PC-3 (cell line): ENCODE measurements at regions not wholly inside any gene's neighbourhood (a gene's known extent, or its start where the extent isn't known, plus 50 kb on each side); places are given as distances from the start of the nearest gene placed in this dataset.

ENCODE experiments used
- ATAC-seq: fragments of 200-7000 bp; cut with Tn5 transposase; 2 replicates; pipeline ENCODE4 v1.9.1; 2020; ENCODE audit warnings: mild to moderate bottlenecking, moderate library complexity
- BruUV-seq: library from RNA; stranded (reverse); fragments of 400-500 nt; replicated peaks from 2 replicates; lab custom pipeline; 2021; lab: Mats Ljungman, UMichigan
- CTCF ChIA-PET: fragments of 300-600 bp; sonication (Branson Sonifier 250); formaldehyde crosslinking; loops from one replicate; lab custom pipeline; 2022; ENCODE audit warnings: antibody characterized with exemption; lab: Charles Lee
- POLR2A ChIA-PET: fragments of 300-600 bp; sonication (Branson Sonifier 250); formaldehyde crosslinking; loops from one replicate; lab custom pipeline; 2022; ENCODE audit warnings: antibody characterized with exemption; ENCODE audit not compliant: unreplicated experiment; lab: Charles Lee
- DNase-seq: peaks from one replicate; pipeline ENCODE4 v3.0.0-alpha.2; 2015
- H2AFZ ChIP-seq: fragments of 300-600 bp; sonication (generic); 2 replicates; pipeline ENCODE4 v1.6.0; 2016; ENCODE audit warnings: antibody characterized with exemption, low read length
- H3F3A ChIP-seq: fragments of 300-600 bp; sonication (generic); one replicate; pipeline ENCODE4 v1.6.0; 2017; ENCODE audit warnings: antibody characterized with exemption, low read length, control low read depth, mild to moderate bottlenecking; ENCODE audit not compliant: unreplicated experiment
- H3K27ac ChIP-seq: fragments of 300-600 bp; sonication (generic); 2 replicates; pipeline ENCODE4 v1.5.1; 2016; ENCODE audit warnings: mild to moderate bottlenecking, low read length
- H3K27me3 ChIP-seq: fragments of 300-600 bp; sonication (generic); 2 replicates; pipeline ENCODE4 v1.6.1; 2016; ENCODE audit warnings: low read length, mixed read lengths
- H3K36me3 ChIP-seq: fragments of 300-600 bp; sonication (generic); 2 replicates; pipeline ENCODE4 v1.6.1; 2016; ENCODE audit warnings: low read depth, mixed run types, low read length, mixed read lengths
- H3K4me1 ChIP-seq: fragments of 300-600 bp; sonication (generic); 2 replicates; pipeline ENCODE4 v1.5.1; 2016; ENCODE audit warnings: low read length; ENCODE audit not compliant: insufficient read depth
- H3K4me2 ChIP-seq: fragments of 300-600 bp; sonication (generic); 2 replicates; pipeline ENCODE4 v1.6.0; 2016; ENCODE audit warnings: low read length
- H3K4me3 ChIP-seq: fragments of 300-600 bp; sonication (generic); 2 replicates; pipeline ENCODE4 v1.5.1; 2016; ENCODE audit warnings: mild to moderate bottlenecking, low read length, mixed read lengths
- H3K79me2 ChIP-seq: fragments of 300-600 bp; sonication (generic); 2 replicates; pipeline ENCODE4 v1.6.1; 2017; ENCODE audit warnings: low read length, mixed read lengths
- H3K9ac ChIP-seq: fragments of 300-600 bp; sonication (generic); 2 replicates; pipeline ENCODE4 v1.6.0; 2016; ENCODE audit warnings: mild to moderate bottlenecking, low read length
- H3K9me2 ChIP-seq: fragments of 300-600 bp; sonication (generic); replicated peaks from 2 replicates; pipeline ENCODE4 v1.6.1; 2016; ENCODE audit warnings: mixed run types, low read length, mixed read lengths
- H3K9me3 ChIP-seq: fragments of 300-600 bp; sonication (generic); 2 replicates; pipeline ENCODE4 v1.6.1; 2016; ENCODE audit warnings: low read length, mixed read lengths
- H4K20me1 ChIP-seq: fragments of 300-600 bp; sonication (generic); 2 replicates; pipeline ENCODE4 v1.6.1; 2016; ENCODE audit warnings: low read length, mixed read lengths
- CTCF ChIP-seq: fragments of 300-600 bp; sonication (generic); conservative IDR thresholded peaks from 2 replicates; pipeline ENCODE4 v1.5.1; 2017; ENCODE audit warnings: antibody characterized with exemption, low read depth, mild to moderate bottlenecking, low read length
- EZH2 ChIP-seq: fragments of 300-600 bp; sonication (generic); IDR thresholded peaks from one replicate; pipeline ENCODE4 v1.6.1; 2017; ENCODE audit warnings: antibody characterized with exemption, mild to moderate bottlenecking, low read length; ENCODE audit not compliant: unreplicated experiment
- EZH2phosphoT487 ChIP-seq: fragments of 300-600 bp; sonication (generic); IDR thresholded peaks from 2 replicates; pipeline ENCODE4 v1.6.1; 2018; ENCODE audit warnings: mild to moderate bottlenecking, antibody characterized with exemption, low read length, borderline replicate concordance
- intact Hi-C: fragments of 100-400 bp; cut with micrococcal nuclease; formaldehyde crosslinking; loops from 2 replicates; pipeline ENCODE4 v1.9.0; 2023

GRCh38 chr6:155975506-155975905 is 519.9 kb upstream of the NOX3 start:
- Histone ChIP-seq H3K9me3 (no peaks in the 10 kb centered on the region), H3K4me3 (no peak overlapping the region), H3K27me3 (no peaks in the 10 kb centered on the region), H3K36me3 (no peaks in the 10 kb centered on the region), H3K4me1 (no peaks in the 10 kb centered on the region), H3K9me2 (no peaks in the 10 kb centered on the region), H3K9ac (no peak overlapping the region), H4K20me1 (no peaks in the 10 kb centered on the region), H3K27ac (no peak overlapping the region), H3K4me2 (no peak overlapping the region), H2AFZ (no peak overlapping the region), H3K79me2 (no peaks in the 10 kb centered on the region), H3F3A (no peaks in the 10 kb centered on the region)
- ChIA-PET CTCF (no interaction called here), POLR2A (no interaction called here)
- intact Hi-C loops = no loop called here
- no peak for TF ChIP-seq EZH2
- no peak for TF ChIP-seq CTCF
- no peak for TF ChIP-seq EZH2phosphoT487
- BruUV-seq = no TSS peak
- DNase-seq (no peak), ATAC-seq (no peak)

- CTCF ChIA-PET = no interaction called here
- ATAC-seq (no peak), DNase-seq (no peak)
- Histone ChIP-seq H2AFZ (no peak overlapping the region), H3K36me3 (no peaks in the 10 kb centered on the region), H3K27ac (no peak overlapping the region), H3K4me1 (no peaks in the 10 kb centered on the region), H3F3A (no peaks in the 10 kb centered on the region), H3K79me2 (no peaks in the 10 kb centered on the region), H3K9me3 (no peaks in the 10 kb centered on the region), H4K20me1 (no peaks in the 10 kb centered on the region), H3K4me2 (no peak overlapping the region), H3K4me3 (no peak overlapping the region), H3K9ac (no peak overlapping the region), H3K9me2 (no peaks in the 10 kb centered on the region), H3K27me3 (no peaks in the 10 kb centered on the region)
- intact Hi-C loops = no loop called here
- no peak for TF ChIP-seq EZH2
- TF ChIP-seq EZH2phosphoT487 = no peak
- TF ChIP-seq CTCF = no peak
- POLR2A ChIA-PET = no interaction called here
- no TSS peak for BruUV-seq
Observed at GRCh38 chr6:155974811-155975323, 519.2 kb upstream of the NOX3 start.

- H3K9me3 ChIP-seq = no peaks in the 10 kb centered on the region
- no peaks in the 10 kb centered on the region for H3K36me3 ChIP-seq
- H3K79me2 ChIP-seq = no peaks in the 10 kb centered on the region
- H3K4me3 ChIP-seq = no peak overlapping the region
- H3K27ac ChIP-seq = no peak overlapping the region
- no peak overlapping the region for H3K4me2 ChIP-seq
- H3K9me2 ChIP-seq = no peaks in the 10 kb centered on the region
- no TSS peak for BruUV-seq
- no peaks in the 10 kb centered on the region for H3K27me3 ChIP-seq
- ChIA-PET POLR2A (no interaction called here), CTCF (no interaction called here)
- ATAC-seq = no peak
- DNase-seq = no peak
- no peak overlapping the region for H3K9ac ChIP-seq
- intact Hi-C loops = no loop called here
- H3F3A ChIP-seq = no peaks in the 10 kb centered on the region
- TF ChIP-seq EZH2 (no peak), CTCF (no peak), EZH2phosphoT487 (no peak)
- H4K20me1 ChIP-seq = no peaks in the 10 kb centered on the region
- no peaks in the 10 kb centered on the region for H3K4me1 ChIP-seq
- H2AFZ ChIP-seq = no peak overlapping the region
Observed at GRCh38 chr6:155974359-155974758, 518.7 kb upstream of the NOX3 start.
